ENCODE measurements at regions not wholly inside any gene's neighbourhood (a gene's known extent, or its start where the extent isn't known, plus 50 kb on each side); places are given as distances from the start of the nearest gene placed in this dataset.

DNA sequence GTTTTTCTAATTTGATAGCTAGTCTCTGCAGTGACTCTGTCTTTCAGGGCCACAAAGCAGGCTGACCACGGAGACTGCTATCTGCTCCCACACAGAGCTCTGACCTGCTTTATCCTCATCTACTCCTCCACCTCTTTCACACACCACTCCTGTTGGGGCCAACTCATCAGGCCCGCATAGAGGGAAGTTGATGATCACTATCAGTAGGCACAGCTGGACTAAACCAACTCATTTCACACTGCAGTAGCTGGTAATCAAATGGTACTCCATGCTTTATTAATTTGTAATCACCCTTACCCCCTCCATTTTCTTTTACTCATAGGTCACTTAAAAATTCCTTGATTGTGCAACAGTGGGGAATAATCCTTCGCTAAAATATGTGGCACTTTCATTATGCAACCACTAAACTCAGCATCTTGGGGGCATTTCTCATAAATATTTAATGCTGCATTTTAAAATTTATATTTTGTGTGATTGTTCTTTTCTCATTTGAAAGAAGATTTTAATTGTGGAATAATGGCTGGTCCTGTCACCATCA, 249.8 kb upstream of the GCFC2 start:
- no peaks in the 10 kb centered on the region for H3K9me2 ChIP-seq (replicated peaks; ENCODE audit: low read depth, low read length)
- H3K27me3 ChIP-seq (ENCODE audit: insufficient read depth, low read length, poor library complexity, severe bottlenecking), result no peaks in the 10 kb centered on the region
- no peaks in the 10 kb centered on the region for H3K9me3 ChIP-seq (ENCODE audit: insufficient read depth, low read depth, low read length)
- H3K4me3 ChIP-seq (ENCODE audit: low read length, poor library complexity, severe bottlenecking), result no peak overlapping the region
- no peaks in the 10 kb centered on the region for H3F3A ChIP-seq (ENCODE audit: low read depth)
- TF ChIP-seq EZH2phosphoT487 (IDR thresholded peaks at IDR 0.05; ENCODE audit: borderline replicate concordance) (no peak), CTCF (conservative IDR thresholded peaks at IDR 0.05; ENCODE audit: low read length) (no peak)
- H4K20me1 ChIP-seq (ENCODE audit: insufficient read depth, low read length, poor library complexity, severe bottlenecking), result no peaks in the 10 kb centered on the region
- no peaks in the 10 kb centered on the region for H3K79me2 ChIP-seq (ENCODE audit: insufficient read depth, low read length)
- no peak overlapping the region for H3K9ac ChIP-seq (ENCODE audit: low read depth, low read length, poor library complexity, severe bottlenecking)
- H3K36me3 ChIP-seq (ENCODE audit: insufficient read depth, low read length), result no peaks in the 10 kb centered on the region
- no peak overlapping the region for H3K4me2 ChIP-seq (ENCODE audit: low read depth, low read length, poor library complexity, severe bottlenecking)
- H2AFZ ChIP-seq (ENCODE audit: low read length), result no peak overlapping the region
- no peaks in the 10 kb centered on the region for H3K4me1 ChIP-seq (ENCODE audit: insufficient read depth, low read length, poor library complexity, severe bottlenecking)

- TF ChIP-seq EZH2phosphoT487 (IDR thresholded peaks at IDR 0.05; ENCODE audit: borderline replicate concordance), result no peak
- no peak for TF ChIP-seq CTCF (conservative IDR thresholded peaks at IDR 0.05; ENCODE audit: low read length)
- no peak overlapping the region for H2AFZ ChIP-seq (ENCODE audit: low read length)
- H3K36me3 ChIP-seq (ENCODE audit: insufficient read depth, low read length), result no peaks in the 10 kb centered on the region
- no peaks in the 10 kb centered on the region for H3K9me2 ChIP-seq (replicated peaks; ENCODE audit: low read depth, low read length)
- H4K20me1 ChIP-seq (ENCODE audit: insufficient read depth, low read length, poor library complexity, severe bottlenecking), result no peaks in the 10 kb centered on the region
- no peak overlapping the region for H3K4me3 ChIP-seq (ENCODE audit: low read length, poor library complexity, severe bottlenecking)
- H3F3A ChIP-seq (ENCODE audit: low read depth), result no peaks in the 10 kb centered on the region
- no peak overlapping the region for H3K9ac ChIP-seq (ENCODE audit: low read depth, low read length, poor library complexity, severe bottlenecking)
- no peaks in the 10 kb centered on the region for H3K27me3 ChIP-seq (ENCODE audit: insufficient read depth, low read length, poor library complexity, severe bottlenecking)
- no peaks in the 10 kb centered on the region for H3K9me3 ChIP-seq (ENCODE audit: insufficient read depth, low read depth, low read length)
- H3K4me1 ChIP-seq (ENCODE audit: insufficient read depth, low read length, poor library complexity, severe bottlenecking), result no peaks in the 10 kb centered on the region
- no peaks in the 10 kb centered on the region for H3K79me2 ChIP-seq (ENCODE audit: insufficient read depth, low read length)
- H3K4me2 ChIP-seq (ENCODE audit: low read depth, low read length, poor library complexity, severe bottlenecking), result no peak overlapping the region
Observed at GRCh38 chr2:75959724-75960471, 249.2 kb upstream of the GCFC2 start.

DNA sequence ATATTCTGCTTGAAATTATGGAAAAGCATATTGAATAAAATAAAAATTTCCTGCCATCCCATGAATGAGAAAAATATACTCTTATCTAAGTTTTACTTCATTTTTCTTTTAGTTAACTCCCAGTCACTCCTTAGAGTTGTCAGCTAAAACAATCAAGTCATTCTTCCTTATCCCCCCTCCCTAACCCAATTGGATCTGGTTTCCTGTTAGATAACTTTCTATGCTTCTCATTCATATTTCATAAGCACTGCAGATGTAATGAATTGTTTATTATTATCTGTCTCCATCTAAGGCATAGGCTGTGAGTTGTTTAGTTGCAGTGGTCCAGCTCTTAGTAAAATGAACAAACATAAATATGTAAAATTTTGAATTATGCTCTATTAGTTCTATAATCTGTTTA, 244.0 kb upstream of the GCFC2 start:
- H3K4me2 ChIP-seq (ENCODE audit: low read depth, low read length, poor library complexity, severe bottlenecking), result no peak overlapping the region
- H3K36me3 ChIP-seq (ENCODE audit: insufficient read depth, low read length), result no peaks in the 10 kb centered on the region
- H3K27me3 ChIP-seq (ENCODE audit: insufficient read depth, low read length, poor library complexity, severe bottlenecking), result no peaks in the 10 kb centered on the region
- H3K79me2 ChIP-seq (ENCODE audit: insufficient read depth, low read length), result no peaks in the 10 kb centered on the region
- H3K9me3 ChIP-seq (ENCODE audit: insufficient read depth, low read depth, low read length), result no peaks in the 10 kb centered on the region
- H3K9ac ChIP-seq (ENCODE audit: low read depth, low read length, poor library complexity, severe bottlenecking), result no peak overlapping the region
- no peaks in the 10 kb centered on the region for H4K20me1 ChIP-seq (ENCODE audit: insufficient read depth, low read length, poor library complexity, severe bottlenecking)
- H3K9me2 ChIP-seq (replicated peaks; ENCODE audit: low read depth, low read length), result no peaks in the 10 kb centered on the region
- H3F3A ChIP-seq (ENCODE audit: low read depth), result no peaks in the 10 kb centered on the region
- no peaks in the 10 kb centered on the region for H3K4me1 ChIP-seq (ENCODE audit: insufficient read depth, low read length, poor library complexity, severe bottlenecking)
- no peak overlapping the region for H3K4me3 ChIP-seq (ENCODE audit: low read length, poor library complexity, severe bottlenecking)
- TF ChIP-seq EZH2phosphoT487 (IDR thresholded peaks at IDR 0.05; ENCODE audit: borderline replicate concordance), result no peak
- TF ChIP-seq CTCF (conservative IDR thresholded peaks at IDR 0.05; ENCODE audit: low read length), result no peak
- no peak overlapping the region for H2AFZ ChIP-seq (ENCODE audit: low read length)
